A549 (cell line): ENCODE measurements at regions not wholly inside any gene's neighbourhood (a gene's known extent, or its start where the extent isn't known, plus 50 kb on each side); places are given as distances from the start of the nearest gene placed in this dataset.

ENCODE experiments used
- ATAC-seq, 2 experiments: fragments of 200-7000 bp in 1 of 2; fragments of >200 bp in 1 of 2; cut with Nextera tagmentation in 1 of 2; cut with Tn5 transposase in 1 of 2; 3 replicates each; pipeline versions ENCODE4 v1.8.0 to v1.9.1; 2018 to 2020; ENCODE audit warnings: mild to moderate bottlenecking in 1 of 2, moderate library complexity in 1 of 2
- CTCF ChIA-PET: fragments of 300-600 bp; sonication (Branson Sonifier 250); formaldehyde crosslinking; extraction: SDS; loops from one replicate; lab custom pipeline; 2021; ENCODE audit warnings: antibody characterized with exemption, inconsistent platforms; lab: Yijun Ruan, JAX
- POLR2A ChIA-PET: fragments of 350-600 bp; formaldehyde crosslinking; extraction: SDS; loops from one replicate; lab custom pipeline; 2021; ENCODE audit warnings: antibody characterized with exemption, inconsistent platforms; lab: Yijun Ruan, JAX
- DNase-seq, 2 experiments: peaks; one replicate each; pipeline versions ENCODE4 v3.0.0 to v3.0.0-alpha.2; 2011 to 2016; ENCODE audit warnings: low read depth in 1 of 2, low spot score in 1 of 2
- FAIRE-seq: peaks from 2 replicates; lab custom pipeline; 2011; peaks lifted over from hg19 to GRCh38; lab: Jason Lieb, UNC
- H3K27ac ChIP-seq, 2 experiments: fragments of >200 bp; sonication (Bioruptor Twin); formaldehyde crosslinking; 3 replicates each; pipeline ENCODE4 v1.5.1; 2016 to 2017
- H3K4me1 ChIP-seq: fragments of >200 bp; sonication (Bioruptor Twin); formaldehyde crosslinking; 3 replicates; pipeline ENCODE4 v1.6.1; 2016
- H3K4me2 ChIP-seq: fragments of >200 bp; sonication (Bioruptor Twin); formaldehyde crosslinking; 3 replicates; pipeline ENCODE4 v1.6.1; 2016
- H3K4me3 ChIP-seq: fragments of >200 bp; sonication (Bioruptor Twin); formaldehyde crosslinking; 3 replicates; pipeline ENCODE4 v1.5.1; 2016
- H3K9me3 ChIP-seq: fragments of >200 bp; sonication (Bioruptor Twin); formaldehyde crosslinking; 3 replicates; pipeline ENCODE4 v1.6.1; 2016
- CHD2 ChIP-seq: fragments of 150-350 bp; IDR thresholded peaks from 2 replicates; pipeline ENCODE4 v1.6.1; 2014; ENCODE audit warnings: low read length; ENCODE audit not compliant: partially characterized antibody
- EHMT2 ChIP-seq: fragments of 200-600 bp; sonication (generic); IDR thresholded peaks from 2 replicates; pipeline ENCODE4 v1.6.1; 2016; ENCODE audit warnings: antibody characterized with exemption, low read depth, mild to moderate bottlenecking, moderate library complexity
- FOSB ChIP-seq: fragments of 250-450 bp; sonication (Bioruptor Pico); IDR thresholded peaks from 2 replicates; pipeline ENCODE4 v1.5.0; 2020; ENCODE audit warnings: mild to moderate bottlenecking, moderate library complexity
- GATA3 ChIP-seq: IDR thresholded peaks from 2 replicates; pipeline ENCODE4 v1.6.1; 2012; ENCODE audit warnings: borderline replicate concordance
- HOXA7 ChIP-seq: fragments of 250-450 bp; sonication (Bioruptor Pico); IDR thresholded peaks from 2 replicates; pipeline ENCODE4 v1.5.0; 2020; ENCODE audit warnings: mild to moderate bottlenecking, moderate library complexity
- HOXB5 ChIP-seq: fragments of 250-450 bp; sonication (Bioruptor Pico); IDR thresholded peaks from 2 replicates; pipeline ENCODE4 v1.5.0; 2020; ENCODE audit warnings: mild to moderate bottlenecking, moderate library complexity
- MAFK ChIP-seq: fragments of 450-650 bp; IDR thresholded peaks from 2 replicates; pipeline ENCODE4 v1.6.1; 2014; ENCODE audit not compliant: partially characterized antibody
- MAZ ChIP-seq: fragments of 150-350 bp; IDR thresholded peaks from 2 replicates; pipeline ENCODE4 v1.6.1; 2014; ENCODE audit warnings: antibody characterized with exemption, low read depth, low read length, borderline replicate concordance
- NPAS2 ChIP-seq: fragments of 250-450 bp; sonication (Bioruptor Pico); IDR thresholded peaks from 2 replicates; pipeline ENCODE4 v1.8.0; 2022; ENCODE audit warnings: mild to moderate bottlenecking, moderate library complexity, borderline replicate concordance
- NR3C1 ChIP-seq: fragments of >200 bp; sonication (Bioruptor Twin); formaldehyde crosslinking; IDR thresholded peaks from 3 replicates; pipeline ENCODE4 v1.6.1; 2017
- RAD21 ChIP-seq, 2 experiments: fragments of >200 bp in 1 of 2; sonication (Bioruptor Twin) in 1 of 2; formaldehyde crosslinking in 1 of 2; IDR thresholded peaks in 1 of 2; conservative IDR thresholded peaks in 1 of 2; 2 replicates in 1 of 2; 3 replicates in 1 of 2; pipeline ENCODE4 v1.6.1; 2012 to 2018; ENCODE audit warnings: inconsistent platforms in 1 of 2
- RARB ChIP-seq: fragments of 250-450 bp; sonication (Bioruptor Pico); IDR thresholded peaks from 2 replicates; pipeline ENCODE4 v1.8.0; 2021; ENCODE audit warnings: mild to moderate bottlenecking, moderate library complexity
- RCOR1 ChIP-seq: fragments of 150-350 bp; IDR thresholded peaks from 2 replicates; pipeline ENCODE4 v1.6.1; 2014; ENCODE audit warnings: antibody characterized with exemption, low read length, low read depth
- REST ChIP-seq: fragments of 200-600 bp; sonication (generic); IDR thresholded peaks from 2 replicates; pipeline ENCODE4 v1.6.1; 2016; ENCODE audit warnings: antibody characterized with exemption, mild to moderate bottlenecking, moderate library complexity
- RFX5 ChIP-seq: fragments of 450-650 bp; IDR thresholded peaks from 2 replicates; pipeline ENCODE4 v1.7.1; 2014; ENCODE audit warnings: antibody characterized with exemption, mild to moderate bottlenecking, moderate library complexity
- RNF2 ChIP-seq: fragments of 200-600 bp; sonication (generic); IDR thresholded peaks from 2 replicates; pipeline ENCODE4 v1.6.1; 2016; ENCODE audit warnings: low read depth, mild to moderate bottlenecking, antibody characterized with exemption, moderate library complexity, borderline replicate concordance
- TFCP2L1 ChIP-seq: fragments of 250-450 bp; sonication (Bioruptor Pico); IDR thresholded peaks from 2 replicates; pipeline ENCODE4 v1.5.0; 2021; ENCODE audit warnings: mild to moderate bottlenecking
- TP53 ChIP-seq: fragments of 250-450 bp; sonication (Bioruptor Pico); IDR thresholded peaks from 2 replicates; pipeline ENCODE4 v1.5.0; 2021; ENCODE audit warnings: mild to moderate bottlenecking, moderate library complexity
- WGBS: methylation state at CpG from one replicate; pipeline ENCODE4 v1.1.6; 2017; ENCODE audit errors: missing lambda C conversion rate; 5-methylcytosine and 5-hydroxymethylcytosine counted together
- TF ChIP-seq, protein P1 (sequence below): fragments of >200 bp; sonication (Bioruptor Twin); formaldehyde crosslinking; IDR thresholded peaks from 2 replicates; pipeline ENCODE4 v1.6.1; 2016
- TF ChIP-seq, protein P2 (sequence below): IDR thresholded peaks from 2 replicates; pipeline ENCODE4 v1.6.1; 2012
- TF ChIP-seq, protein P3 (sequence below): fragments of 250-450 bp; sonication (Bioruptor Pico); IDR thresholded peaks from 2 replicates; pipeline ENCODE4 v1.5.0; 2020; ENCODE audit warnings: low read depth, mild to moderate bottlenecking, moderate library complexity
- TF ChIP-seq, protein P4 (sequence below): fragments of 450-650 bp; IDR thresholded peaks from 2 replicates; pipeline ENCODE4 v1.6.1; 2014; ENCODE audit warnings: antibody characterized with exemption

- ChIA-PET CTCF (interaction anchor here (0.6 kb wide), 1 partner anchor 69 kb away, joined by 4 read pairs; no protein-coding TSS in a partner anchor), POLR2A (no interaction called here)
- H3K4me3 ChIP-seq, result no peak overlapping the region
- H3K4me2 ChIP-seq, result no peak overlapping the region
- H3K9me3 ChIP-seq, result no peaks in the 10 kb centered on the region
- WGBS, result 86% methylated on average over 6 of the region's 6 CpGs
- no peaks in the 10 kb centered on the region for H3K4me1 ChIP-seq
- DNase-seq, result no peak
- no peak for ATAC-seq
- no peak for TF ChIP-seq TP53 (CRISPR knock-in tag)
- TF ChIP-seq RNF2, result no peak
- TF ChIP-seq TFCP2L1 (CRISPR knock-in tag), result no peak
- TF ChIP-seq HOXB5 (CRISPR knock-in tag), result no peak
- no peak for TF ChIP-seq RAD21 (conservative IDR thresholded peaks at IDR 0.05 in 1 of 2, IDR thresholded peaks at IDR 0.05 in 1 of 2)
- TF ChIP-seq HOXA7, result no peak
- TF ChIP-seq EHMT2, result no peak
- TF ChIP-seq MAZ, result no peak
- no peak for TF ChIP-seq RCOR1
- TF ChIP-seq, protein P1, sequence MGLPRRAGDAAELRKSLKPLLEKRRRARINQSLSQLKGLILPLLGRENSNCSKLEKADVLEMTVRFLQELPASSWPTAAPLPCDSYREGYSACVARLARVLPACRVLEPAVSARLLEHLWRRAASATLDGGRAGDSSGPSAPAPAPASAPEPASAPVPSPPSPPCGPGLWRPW, result no peak
- TF ChIP-seq, protein P2, sequence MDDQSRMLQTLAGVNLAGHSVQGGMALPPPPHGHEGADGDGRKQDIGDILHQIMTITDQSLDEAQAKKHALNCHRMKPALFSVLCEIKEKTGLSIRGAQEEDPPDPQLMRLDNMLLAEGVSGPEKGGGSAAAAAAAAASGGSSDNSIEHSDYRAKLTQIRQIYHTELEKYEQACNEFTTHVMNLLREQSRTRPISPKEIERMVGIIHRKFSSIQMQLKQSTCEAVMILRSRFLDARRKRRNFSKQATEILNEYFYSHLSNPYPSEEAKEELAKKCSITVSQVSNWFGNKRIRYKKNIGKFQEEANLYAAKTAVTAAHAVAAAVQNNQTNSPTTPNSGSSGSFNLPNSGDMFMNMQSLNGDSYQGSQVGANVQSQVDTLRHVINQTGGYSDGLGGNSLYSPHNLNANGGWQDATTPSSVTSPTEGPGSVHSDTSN, result no peak
- TF ChIP-seq MAFK, result no peak
- H3K27ac ChIP-seq, result no peak overlapping the region
- FAIRE-seq, result no peak
Observed at GRCh38 chr2:144650907-144651306, 131.0 kb upstream of the ZEB2 start.

GRCh38 chr2:144648837-144649465, 129.0 kb upstream of the ZEB2 start:
- ATAC-seq (no peak), DNase-seq (no peak), FAIRE-seq (no peak)
- WGBS, result 79% methylated on average over 13 of the region's 13 CpGs
- Histone ChIP-seq H3K9me3 (no peaks in the 10 kb centered on the region), H3K27ac (no peak overlapping the region), H3K4me2 (no peak overlapping the region), H3K4me3 (no peak overlapping the region), H3K4me1 (no peaks in the 10 kb centered on the region)
- POLR2A ChIA-PET, result no interaction called here
- TF ChIP-seq NR3C1 (no peak), FOSB (no peak), MAFK (no peak), CHD2 (no peak), MAZ (no peak), REST (no peak), RFX5 (no peak), GATA3 (no peak), RARB (CRISPR knock-in tag) (no peak), NPAS2 (CRISPR knock-in tag) (no peak)
- TF ChIP-seq, protein P3, sequence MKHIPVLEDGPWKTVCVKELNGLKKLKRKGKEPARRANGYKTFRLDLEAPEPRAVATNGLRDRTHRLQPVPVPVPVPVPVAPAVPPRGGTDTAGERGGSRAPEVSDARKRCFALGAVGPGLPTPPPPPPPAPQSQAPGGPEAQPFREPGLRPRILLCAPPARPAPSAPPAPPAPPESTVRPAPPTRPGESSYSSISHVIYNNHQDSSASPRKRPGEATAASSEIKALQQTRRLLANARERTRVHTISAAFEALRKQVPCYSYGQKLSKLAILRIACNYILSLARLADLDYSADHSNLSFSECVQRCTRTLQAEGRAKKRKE (CRISPR knock-in tag), result no peak
- TF ChIP-seq, protein P4, sequence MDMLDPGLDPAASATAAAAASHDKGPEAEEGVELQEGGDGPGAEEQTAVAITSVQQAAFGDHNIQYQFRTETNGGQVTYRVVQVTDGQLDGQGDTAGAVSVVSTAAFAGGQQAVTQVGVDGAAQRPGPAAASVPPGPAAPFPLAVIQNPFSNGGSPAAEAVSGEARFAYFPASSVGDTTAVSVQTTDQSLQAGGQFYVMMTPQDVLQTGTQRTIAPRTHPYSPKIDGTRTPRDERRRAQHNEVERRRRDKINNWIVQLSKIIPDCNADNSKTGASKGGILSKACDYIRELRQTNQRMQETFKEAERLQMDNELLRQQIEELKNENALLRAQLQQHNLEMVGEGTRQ, result no peak
- CTCF ChIA-PET, result no interaction called here
